Caco-2 (cell line): ENCODE measurements at regions not wholly inside any gene's neighbourhood (a gene's known extent, or its start where the extent isn't known, plus 50 kb on each side); places are given as distances from the start of the nearest gene placed in this dataset.

Experiments
- BruUV-seq: library from RNA; stranded (reverse); fragments of 400-500 nt; replicated peaks from 2 replicates; lab custom pipeline; 2021; lab: Mats Ljungman, UMichigan
- CTCF ChIA-PET: fragments of 300-600 bp; sonication (Branson Sonifier 250); formaldehyde crosslinking; loops from one replicate; lab custom pipeline; 2022; ENCODE audit warnings: antibody characterized with exemption; lab: Charles Lee
- POLR2A ChIA-PET: fragments of 300-600 bp; sonication (Branson Sonifier 250); formaldehyde crosslinking; loops from one replicate; lab custom pipeline; 2022; ENCODE audit warnings: antibody characterized with exemption; lab: Charles Lee
- DNase-seq, 2 experiments: peaks; one replicate each; pipeline versions ENCODE4 v3.0.0 to v3.0.0-alpha.2; 2020 to 2022
- H3K27me3 ChIP-seq: replicated peaks from 2 replicates; pipeline ENCODE4 v1.6.0; 2011; ENCODE audit warnings: low read length; ENCODE audit not compliant: control insufficient read depth, insufficient read depth
- H3K36me3 ChIP-seq: 2 replicates; pipeline ENCODE4 v1.5.1; 2011; ENCODE audit warnings: low read length; ENCODE audit not compliant: control insufficient read depth, insufficient read depth
- H3K4me1 ChIP-seq: fragments of 250-450 bp; sonication (Bioruptor Pico); 2 replicates; pipeline ENCODE4 v1.5.1; 2020; ENCODE audit warnings: mild to moderate bottlenecking
- H3K4me3 ChIP-seq: 2 replicates; pipeline ENCODE4 v1.5.1; 2011; ENCODE audit warnings: low read depth, mild to moderate bottlenecking, control low read depth, low read length
- H3K9me3 ChIP-seq: fragments of 250-450 bp; sonication (Bioruptor Pico); 2 replicates; pipeline ENCODE4 v1.5.1; 2020; ENCODE audit warnings: mild to moderate bottlenecking, moderate library complexity
- H3K27ac Mint-ChIP-seq: one replicate; pipeline ENCODE4 v1.8.0; 2022; ENCODE audit warnings: mixed read lengths; ENCODE audit not compliant: unreplicated experiment
- H3K27me3 Mint-ChIP-seq: one replicate; pipeline ENCODE4 v1.8.0; 2022; ENCODE audit warnings: mixed read lengths; ENCODE audit not compliant: insufficient read depth, unreplicated experiment
- H3K36me3 Mint-ChIP-seq: one replicate; pipeline ENCODE4 v1.8.0; 2022; ENCODE audit warnings: mild to moderate bottlenecking, mixed read lengths; ENCODE audit not compliant: insufficient read depth, unreplicated experiment
- H3K4me1 Mint-ChIP-seq: one replicate; pipeline ENCODE4 v1.8.0; 2022; ENCODE audit warnings: low read depth, mixed read lengths; ENCODE audit not compliant: unreplicated experiment
- H3K4me3 Mint-ChIP-seq: one replicate; pipeline ENCODE4 v1.8.0; 2022; ENCODE audit warnings: mild to moderate bottlenecking, moderate library complexity, mixed read lengths; ENCODE audit not compliant: unreplicated experiment
- H3K9me3 Mint-ChIP-seq: one replicate; pipeline ENCODE4 v1.8.0; 2022; ENCODE audit warnings: mixed read lengths; ENCODE audit not compliant: unreplicated experiment
- CTCF ChIP-seq, 2 experiments: fragments of 200-600 bp in 1 of 2; IDR thresholded peaks; 1 replicate in 1 of 2; 2 replicates in 1 of 2; pipeline versions ENCODE4 v1.5.1 to v1.8.0; 2011 to 2022; ENCODE audit warnings: antibody characterized with exemption in 1 of 2, control low read depth in 1 of 2, inconsistent platforms in 1 of 2, low read depth in 1 of 2, low read length in 1 of 2, mild to moderate bottlenecking in 1 of 2, moderate library complexity in 1 of 2; ENCODE audit not compliant: insufficient read depth in 1 of 2, severe bottlenecking in 1 of 2, unreplicated experiment in 1 of 2
- intact Hi-C: fragments of 100-400 bp; cut with micrococcal nuclease; formaldehyde crosslinking; loops from one replicate; pipeline ENCODE4 v1.10.0; 2022; ENCODE audit not compliant: unreplicated experiment

- no peaks in the 10 kb centered on the region for H3K9me3 ChIP-seq
- H3K4me3 ChIP-seq = no peak overlapping the region
- H3K36me3 ChIP-seq = no peaks in the 10 kb centered on the region
- Mint-ChIP-seq H3K27me3 (no peaks in the 10 kb centered on the region), H3K36me3 (no peaks in the 10 kb centered on the region), H3K27ac (no peak overlapping the region), H3K9me3 (no peaks in the 10 kb centered on the region), H3K4me3 (no peak overlapping the region), H3K4me1 (no peaks in the 10 kb centered on the region)
- CTCF ChIA-PET = interaction anchor here (0.6 kb wide), 1 partner anchor 157 kb away, joined by 3 read pairs; no protein-coding TSS in a partner anchor
- no peak for TF ChIP-seq CTCF (IDR thresholded peaks at IDR 0.05; ENCODE audit: insufficient read depth in 1 of 2, low read depth in 1 of 2, low read length in 1 of 2, severe bottlenecking in 1 of 2, unreplicated experiment in 1 of 2)
- POLR2A ChIA-PET = no interaction called here
- H3K27me3 ChIP-seq = no peaks in the 10 kb centered on the region
- H3K4me1 ChIP-seq = no peaks in the 10 kb centered on the region
- intact Hi-C loops = no loop called here
- no TSS peak for BruUV-seq
- DNase-seq = no peak
These were observed 433.8 kb upstream of the CDH6 start for GRCh38 chr5:30759731-30760130.

GRCh38 chr5:30752015-30752414, 441.5 kb upstream of the CDH6 start:
- no TSS peak for BruUV-seq
- no peaks in the 10 kb centered on the region for H3K36me3 Mint-ChIP-seq
- POLR2A ChIA-PET = no interaction called here
- Histone ChIP-seq H3K27me3 (no peaks in the 10 kb centered on the region), H3K9me3 (no peaks in the 10 kb centered on the region), H3K36me3 (no peaks in the 10 kb centered on the region), H3K4me1 (no peaks in the 10 kb centered on the region), H3K4me3 (no peak overlapping the region)
- CTCF ChIA-PET = no interaction called here
- intact Hi-C loops = no loop called here
- TF ChIP-seq CTCF (IDR thresholded peaks at IDR 0.05; ENCODE audit: insufficient read depth in 1 of 2, low read depth in 1 of 2, low read length in 1 of 2, severe bottlenecking in 1 of 2, unreplicated experiment in 1 of 2) = no peak
- H3K27me3 Mint-ChIP-seq = no peaks in the 10 kb centered on the region
- H3K4me3 Mint-ChIP-seq = no peak overlapping the region
- H3K9me3 Mint-ChIP-seq = no peaks in the 10 kb centered on the region
- H3K4me1 Mint-ChIP-seq = no peaks in the 10 kb centered on the region
- DNase-seq = no peak
- no peak overlapping the region for H3K27ac Mint-ChIP-seq

GRCh38 chr5:30749971-30750370, 443.5 kb upstream of the CDH6 start:
- CTCF ChIA-PET = no interaction called here

More at GRCh38 chr5:30749971-30750370, 443.5 kb upstream of the CDH6 start:
- peaks cover 2% of the 10 kb centered on the region for H3K27me3 Mint-ChIP-seq
- no peaks in the 10 kb centered on the region for H3K36me3 Mint-ChIP-seq
- Histone ChIP-seq H3K4me3 (no peak overlapping the region), H3K9me3 (no peaks in the 10 kb centered on the region), H3K36me3 (no peaks in the 10 kb centered on the region), H3K4me1 (no peaks in the 10 kb centered on the region), H3K27me3 (no peaks in the 10 kb centered on the region)
- no peak overlapping the region for H3K4me3 Mint-ChIP-seq
- no peaks in the 10 kb centered on the region for H3K4me1 Mint-ChIP-seq
- POLR2A ChIA-PET = no interaction called here
- intact Hi-C loops = no loop called here
- no TSS peak for BruUV-seq
- TF ChIP-seq CTCF (IDR thresholded peaks at IDR 0.05; ENCODE audit: insufficient read depth in 1 of 2, low read depth in 1 of 2, low read length in 1 of 2, severe bottlenecking in 1 of 2, unreplicated experiment in 1 of 2) = no peak
- no peak for DNase-seq
- H3K9me3 Mint-ChIP-seq = no peaks in the 10 kb centered on the region
- no peak overlapping the region for H3K27ac Mint-ChIP-seq
